SK-N-SH treated with all-trans-retinoic acid at 6 μM for 48 hours (cell line): ENCODE measurements at regions not wholly inside any gene's neighbourhood (a gene's known extent, or its start where the extent isn't known, plus 50 kb on each side); places are given as distances from the start of the nearest gene placed in this dataset.

Experiments used
- ATAC-seq: fragments of 200-7000 bp; cut with Tn5 transposase; 3 replicates; pipeline ENCODE4 v1.9.1; 2020; ENCODE audit warnings: mild to moderate bottlenecking, moderate library complexity
- ARNTL ChIP-seq: fragments of 450-650 bp; formaldehyde crosslinking; IDR thresholded peaks from 2 replicates; pipeline ENCODE4 v1.5.0; 2020; ENCODE audit warnings: low read depth, mild to moderate bottlenecking, moderate library complexity, borderline replicate concordance
- BACH2 ChIP-seq: fragments of 250-450 bp; sonication (Bioruptor Pico); IDR thresholded peaks from 2 replicates; pipeline ENCODE4 v1.9.0; 2021; ENCODE audit warnings: mild to moderate bottlenecking, borderline replicate concordance
- CSDC2 ChIP-seq: fragments of 250-450 bp; sonication (Bioruptor Pico); IDR thresholded peaks from 2 replicates; pipeline ENCODE4 v1.5.0; 2020; ENCODE audit warnings: mild to moderate bottlenecking, moderate library complexity
- ESRRG ChIP-seq: fragments of 250-450 bp; sonication (Bioruptor Pico); IDR thresholded peaks from 2 replicates; pipeline ENCODE4 v1.6.1; 2021; ENCODE audit warnings: mild to moderate bottlenecking
- GLIS3 ChIP-seq: fragments of 250-450 bp; sonication (Bioruptor Pico); IDR thresholded peaks from 2 replicates; pipeline ENCODE4 v1.5.0; 2020; ENCODE audit warnings: mild to moderate bottlenecking, moderate library complexity
- OSR1 ChIP-seq: fragments of 250-450 bp; sonication (Bioruptor Pico); IDR thresholded peaks from 2 replicates; pipeline ENCODE4 v1.8.0; 2022; ENCODE audit warnings: moderate library complexity, mild to moderate bottlenecking, inconsistent platforms
- PATZ1 ChIP-seq: fragments of 250-450 bp; sonication (Bioruptor Pico); IDR thresholded peaks from 2 replicates; pipeline ENCODE4 v1.8.0; 2020; ENCODE audit warnings: mild to moderate bottlenecking, moderate library complexity, borderline replicate concordance
- PPARA ChIP-seq: fragments of 250-450 bp; sonication (Bioruptor Pico); IDR thresholded peaks from 2 replicates; pipeline ENCODE4 v1.5.0; 2020; ENCODE audit warnings: mild to moderate bottlenecking, borderline replicate concordance
- RARB ChIP-seq: fragments of 250-450 bp; sonication (Bioruptor Pico); IDR thresholded peaks from 2 replicates; pipeline ENCODE4 v1.8.0; 2021; ENCODE audit warnings: mild to moderate bottlenecking, moderate library complexity
- TCF4 ChIP-seq: fragments of 250-450 bp; sonication (Bioruptor Pico); IDR thresholded peaks from 2 replicates; pipeline ENCODE4 v1.8.0; 2021; ENCODE audit warnings: mild to moderate bottlenecking, moderate library complexity, borderline replicate concordance
- TOX ChIP-seq: fragments of 250-450 bp; sonication (Bioruptor Pico); IDR thresholded peaks from 2 replicates; pipeline ENCODE4 v1.8.0; 2021; ENCODE audit warnings: mild to moderate bottlenecking, moderate library complexity, borderline replicate concordance
- ZC3H10 ChIP-seq: fragments of 250-450 bp; sonication (Bioruptor Pico); IDR thresholded peaks from 2 replicates; pipeline ENCODE4 v1.5.1; 2021; ENCODE audit warnings: mild to moderate bottlenecking, moderate library complexity
- ZFP3 ChIP-seq: fragments of 250-450 bp; sonication (Bioruptor Pico); IDR thresholded peaks from 2 replicates; pipeline ENCODE4 v1.5.0; 2020; ENCODE audit warnings: mild to moderate bottlenecking, moderate library complexity
- ZFP30 ChIP-seq: fragments of 450-650 bp; formaldehyde crosslinking; IDR thresholded peaks from 2 replicates; pipeline ENCODE4 v1.5.0; 2022; ENCODE audit warnings: mild to moderate bottlenecking, moderate library complexity
- ZNF565 ChIP-seq: fragments of 450-650 bp; formaldehyde crosslinking; conservative IDR thresholded peaks from 2 replicates; pipeline ENCODE4 v1.5.0; 2020; ENCODE audit warnings: low read depth, mild to moderate bottlenecking, moderate library complexity
- ZNF70 ChIP-seq: fragments of 450-650 bp; formaldehyde crosslinking; IDR thresholded peaks from 2 replicates; pipeline ENCODE4 v1.5.0; 2020; ENCODE audit warnings: mild to moderate bottlenecking, moderate library complexity
- ZNF8 ChIP-seq: fragments of 450-650 bp; formaldehyde crosslinking; IDR thresholded peaks from 2 replicates; pipeline ENCODE4 v1.5.0; 2020; ENCODE audit warnings: mild to moderate bottlenecking, moderate library complexity
- TF ChIP-seq, protein P1 (sequence below): fragments of 250-450 bp; sonication (Bioruptor Pico); IDR thresholded peaks from 2 replicates; pipeline ENCODE4 v1.5.1; 2021; ENCODE audit warnings: mild to moderate bottlenecking, moderate library complexity
- TF ChIP-seq, protein P2 (sequence below): fragments of 250-450 bp; sonication (Bioruptor Pico); IDR thresholded peaks from 2 replicates; pipeline ENCODE4 v1.8.0; 2021; ENCODE audit warnings: low read depth, mild to moderate bottlenecking, moderate library complexity, borderline replicate concordance
- TF ChIP-seq, protein P3 (sequence below): fragments of 250-450 bp; sonication (Bioruptor Pico); IDR thresholded peaks from 2 replicates; pipeline ENCODE4 v1.5.1; 2020; ENCODE audit warnings: low read depth, mild to moderate bottlenecking, moderate library complexity

GRCh38 chr20:20782231-20782630, 69.8 kb upstream of the RALGAPA2 start:
- TF ChIP-seq ZNF70 (CRISPR knock-in tag) (no peak), OSR1 (CRISPR knock-in tag) (no peak), BACH2 (CRISPR knock-in tag) (no peak), ESRRG (CRISPR knock-in tag) (no peak), ZNF565 (CRISPR knock-in tag) (no peak), ZFP3 (CRISPR knock-in tag) (no peak), TCF4 (CRISPR knock-in tag) (no peak), ZC3H10 (CRISPR knock-in tag) (no peak), ZNF8 (no peak), PATZ1 (no peak), PPARA (CRISPR knock-in tag) (no peak), TOX (CRISPR knock-in tag) (no peak)
- TF ChIP-seq, protein P1, sequence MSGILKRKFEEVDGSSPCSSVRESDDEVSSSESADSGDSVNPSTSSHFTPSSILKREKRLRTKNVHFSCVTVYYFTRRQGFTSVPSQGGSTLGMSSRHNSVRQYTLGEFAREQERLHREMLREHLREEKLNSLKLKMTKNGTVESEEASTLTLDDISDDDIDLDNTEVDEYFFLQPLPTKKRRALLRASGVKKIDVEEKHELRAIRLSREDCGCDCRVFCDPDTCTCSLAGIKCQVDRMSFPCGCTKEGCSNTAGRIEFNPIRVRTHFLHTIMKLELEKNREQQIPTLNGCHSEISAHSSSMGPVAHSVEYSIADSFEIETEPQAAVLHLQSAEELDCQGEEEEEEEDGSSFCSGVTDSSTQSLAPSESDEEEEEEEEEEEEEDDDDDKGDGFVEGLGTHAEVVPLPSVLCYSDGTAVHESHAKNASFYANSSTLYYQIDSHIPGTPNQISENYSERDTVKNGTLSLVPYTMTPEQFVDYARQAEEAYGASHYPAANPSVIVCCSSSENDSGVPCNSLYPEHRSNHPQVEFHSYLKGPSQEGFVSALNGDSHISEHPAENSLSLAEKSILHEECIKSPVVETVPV (CRISPR knock-in tag) = no peak
- TF ChIP-seq, all 23 proteins: peak for 0
- no peak for ATAC-seq

- no peak for TF ChIP-seq PATZ1
- no peak for ATAC-seq
Measured at GRCh38 chr20:20781029-20781428, 68.6 kb upstream of the RALGAPA2 start.

DNA sequence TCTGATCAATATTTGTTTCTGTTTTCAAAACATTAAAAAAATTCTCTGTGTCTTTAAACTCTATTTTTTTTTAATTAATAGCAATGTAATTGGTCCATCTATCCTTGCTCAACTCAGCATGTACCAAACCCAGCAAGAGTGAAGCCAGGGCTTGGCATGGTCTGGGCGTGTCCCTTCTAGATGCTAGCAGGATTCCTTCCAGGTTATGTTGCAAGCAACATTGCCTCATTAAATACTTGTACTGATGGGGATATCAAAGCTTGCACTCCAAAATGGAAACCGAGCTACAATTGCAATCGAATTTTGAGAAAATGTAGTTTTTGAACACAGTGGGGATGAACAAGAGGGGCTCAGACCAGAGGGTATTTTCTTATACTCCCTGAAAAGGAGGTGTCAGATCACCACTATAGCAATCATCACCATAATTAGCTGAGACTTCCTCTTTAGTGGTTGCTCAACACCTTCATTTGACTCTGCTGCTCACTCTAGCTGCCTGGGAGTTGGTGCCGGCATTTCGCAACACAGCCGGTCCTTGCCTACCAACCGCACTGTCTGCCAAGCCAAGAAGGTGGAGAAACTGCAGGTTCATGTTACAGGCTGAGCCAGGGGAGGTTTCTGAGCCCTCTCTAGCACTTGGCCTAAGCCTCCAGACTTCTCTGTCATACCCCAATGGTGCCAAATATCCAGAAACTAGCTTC, 67.8 kb upstream of the RALGAPA2 start:
- ATAC-seq = no peak
- TF ChIP-seq TOX (CRISPR knock-in tag) = no peak
- no peak for TF ChIP-seq ESRRG (CRISPR knock-in tag)
- TF ChIP-seq, protein P2, sequence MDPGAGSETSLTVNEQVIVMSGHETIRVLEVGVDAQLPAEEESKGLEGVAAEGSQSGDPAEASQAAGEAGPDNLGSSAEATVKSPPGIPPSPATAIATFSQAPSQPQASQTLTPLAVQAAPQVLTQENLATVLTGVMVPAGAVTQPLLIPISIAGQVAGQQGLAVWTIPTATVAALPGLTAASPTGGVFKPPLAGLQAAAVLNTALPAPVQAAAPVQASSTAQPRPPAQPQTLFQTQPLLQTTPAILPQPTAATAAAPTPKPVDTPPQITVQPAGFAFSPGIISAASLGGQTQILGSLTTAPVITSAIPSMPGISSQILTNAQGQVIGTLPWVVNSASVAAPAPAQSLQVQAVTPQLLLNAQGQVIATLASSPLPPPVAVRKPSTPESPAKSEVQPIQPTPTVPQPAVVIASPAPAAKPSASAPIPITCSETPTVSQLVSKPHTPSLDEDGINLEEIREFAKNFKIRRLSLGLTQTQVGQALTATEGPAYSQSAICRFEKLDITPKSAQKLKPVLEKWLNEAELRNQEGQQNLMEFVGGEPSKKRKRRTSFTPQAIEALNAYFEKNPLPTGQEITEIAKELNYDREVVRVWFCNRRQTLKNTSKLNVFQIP = no peak
- TF ChIP-seq, protein P1 (CRISPR knock-in tag) = no peak
- no peak for TF ChIP-seq PPARA (CRISPR knock-in tag)
- TF ChIP-seq RARB = no peak
- no peak for TF ChIP-seq ZFP3 (CRISPR knock-in tag)
- TF ChIP-seq ZFP30 (CRISPR knock-in tag) = no peak
- no peak for TF ChIP-seq TCF4 (CRISPR knock-in tag)
- no peak for TF ChIP-seq GLIS3 (CRISPR knock-in tag)
- no peak for TF ChIP-seq BACH2 (CRISPR knock-in tag)
- no peak for TF ChIP-seq ARNTL (CRISPR knock-in tag)
- TF ChIP-seq CSDC2 (CRISPR knock-in tag) = no peak
- TF ChIP-seq ZNF565 (CRISPR knock-in tag) = no peak

GRCh38 chr20:20778676-20779075, 66.2 kb upstream of the RALGAPA2 start:
- no peak for ATAC-seq
- no peak for TF ChIP-seq RARB
- no peak for TF ChIP-seq PATZ1
- TF ChIP-seq TOX (CRISPR knock-in tag) = no peak
- TF ChIP-seq ARNTL (CRISPR knock-in tag) = no peak
- TF ChIP-seq, protein P3, sequence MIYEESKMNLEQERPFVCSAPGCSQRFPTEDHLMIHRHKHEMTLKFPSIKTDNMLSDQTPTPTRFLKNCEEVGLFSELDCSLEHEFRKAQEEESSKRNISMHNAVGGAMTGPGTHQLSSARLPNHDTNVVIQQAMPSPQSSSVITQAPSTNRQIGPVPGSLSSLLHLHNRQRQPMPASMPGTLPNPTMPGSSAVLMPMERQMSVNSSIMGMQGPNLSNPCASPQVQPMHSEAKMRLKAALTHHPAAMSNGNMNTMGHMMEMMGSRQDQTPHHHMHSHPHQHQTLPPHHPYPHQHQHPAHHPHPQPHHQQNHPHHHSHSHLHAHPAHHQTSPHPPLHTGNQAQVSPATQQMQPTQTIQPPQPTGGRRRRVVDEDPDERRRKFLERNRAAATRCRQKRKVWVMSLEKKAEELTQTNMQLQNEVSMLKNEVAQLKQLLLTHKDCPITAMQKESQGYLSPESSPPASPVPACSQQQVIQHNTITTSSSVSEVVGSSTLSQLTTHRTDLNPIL (CRISPR knock-in tag) = no peak
- TF ChIP-seq, protein P1 (CRISPR knock-in tag) = no peak
- no peak for TF ChIP-seq GLIS3 (CRISPR knock-in tag)
- no peak for TF ChIP-seq ESRRG (CRISPR knock-in tag)
